C4-2B (cell line): ENCODE measurements at regions not wholly inside any gene's neighbourhood (a gene's known extent, or its start where the extent isn't known, plus 50 kb on each side); places are given as distances from the start of the nearest gene placed in this dataset.

Experiments used
- H3K27ac ChIP-seq: fragments of 450-650 bp; 2 replicates; pipeline ENCODE4 v1.5.1; 2017
- CTCF ChIP-seq: fragments of 450-650 bp; conservative IDR thresholded peaks from 2 replicates; pipeline ENCODE4 v1.5.1; 2017; ENCODE audit warnings: mild to moderate bottlenecking
- ZFX ChIP-seq: fragments of 450-650 bp; IDR thresholded peaks from 2 replicates; pipeline ENCODE4 v1.6.1; 2017

- TF ChIP-seq ZFX = no peak
- no peak for TF ChIP-seq CTCF
- no peak overlapping the region for H3K27ac ChIP-seq
These were observed 65.6 kb upstream of the PCGF5 start for GRCh38 chr10:91154842-91155241.

GRCh38 chr10:91156196-91156595 is 64.3 kb upstream of the PCGF5 start:
- no peak for TF ChIP-seq CTCF
- TF ChIP-seq ZFX = no peak
- no peak overlapping the region for H3K27ac ChIP-seq

GRCh38 chr10:91159254-91159783 is 61.1 kb upstream of the PCGF5 start:
- no peak for TF ChIP-seq ZFX
- TF ChIP-seq CTCF = no peak
- H3K27ac ChIP-seq = no peak overlapping the region

- no peak for TF ChIP-seq CTCF
- no peak for TF ChIP-seq ZFX
- H3K27ac ChIP-seq = 0 out of 2 replicates have a peak overlapping the region, but pooled peaks have one; percentile 20
These were observed 58.4 kb upstream of the PCGF5 start for GRCh38 chr10:91162050-91162494.

- H3K27ac ChIP-seq = peak overlapping the region; percentile 42; the same call in 1 of the 2 replicates
- TF ChIP-seq CTCF = no peak
- TF ChIP-seq ZFX = no peak
These were observed 57.8 kb upstream of the PCGF5 start for GRCh38 chr10:91162495-91163268.

GRCh38 chr10:91163269-91163868 is 57.1 kb upstream of the PCGF5 start:
- peak overlapping the region; percentile 42; the same call in 1 of the 2 replicates for H3K27ac ChIP-seq
- TF ChIP-seq ZFX = peak; percentile 14; the same call in 1 of the 2 replicates
- TF ChIP-seq CTCF = no peak
